A549 (cell line): ENCODE measurements at regions not wholly inside any gene's neighbourhood (a gene's known extent, or its start where the extent isn't known, plus 50 kb on each side); places are given as distances from the start of the nearest gene placed in this dataset.

Source experiments
- MAZ ChIP-seq: fragments of 150-350 bp; IDR thresholded peaks from 2 replicates; pipeline ENCODE4 v1.6.1; 2014; ENCODE audit warnings: antibody characterized with exemption, low read depth, low read length, borderline replicate concordance
- USF2 ChIP-seq: fragments of 450-650 bp; IDR thresholded peaks from 2 replicates; pipeline ENCODE4 v1.6.1; 2014; ENCODE audit warnings: antibody characterized with exemption
- TF ChIP-seq, protein P1 (sequence below): fragments of >200 bp; sonication (Bioruptor Twin); formaldehyde crosslinking; IDR thresholded peaks from 3 replicates; pipeline ENCODE4 v1.5.1; 2016

- TF ChIP-seq MAZ (no peak), USF2 (no peak)
- TF ChIP-seq, protein P1, sequence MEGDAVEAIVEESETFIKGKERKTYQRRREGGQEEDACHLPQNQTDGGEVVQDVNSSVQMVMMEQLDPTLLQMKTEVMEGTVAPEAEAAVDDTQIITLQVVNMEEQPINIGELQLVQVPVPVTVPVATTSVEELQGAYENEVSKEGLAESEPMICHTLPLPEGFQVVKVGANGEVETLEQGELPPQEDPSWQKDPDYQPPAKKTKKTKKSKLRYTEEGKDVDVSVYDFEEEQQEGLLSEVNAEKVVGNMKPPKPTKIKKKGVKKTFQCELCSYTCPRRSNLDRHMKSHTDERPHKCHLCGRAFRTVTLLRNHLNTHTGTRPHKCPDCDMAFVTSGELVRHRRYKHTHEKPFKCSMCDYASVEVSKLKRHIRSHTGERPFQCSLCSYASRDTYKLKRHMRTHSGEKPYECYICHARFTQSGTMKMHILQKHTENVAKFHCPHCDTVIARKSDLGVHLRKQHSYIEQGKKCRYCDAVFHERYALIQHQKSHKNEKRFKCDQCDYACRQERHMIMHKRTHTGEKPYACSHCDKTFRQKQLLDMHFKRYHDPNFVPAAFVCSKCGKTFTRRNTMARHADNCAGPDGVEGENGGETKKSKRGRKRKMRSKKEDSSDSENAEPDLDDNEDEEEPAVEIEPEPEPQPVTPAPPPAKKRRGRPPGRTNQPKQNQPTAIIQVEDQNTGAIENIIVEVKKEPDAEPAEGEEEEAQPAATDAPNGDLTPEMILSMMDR, result no peak
These were observed 196.4 kb upstream of the NABP1 start for GRCh38 chr2:191481305-191482070.
